Erythroblast (primary cell): ENCODE measurements at regions not wholly inside any gene's neighbourhood (a gene's known extent, or its start where the extent isn't known, plus 50 kb on each side); places are given as distances from the start of the nearest gene placed in this dataset.

Experiments used
- GATA1 ChIP-seq: IDR thresholded peaks from 2 replicates; pipeline ENCODE4 v1.6.1; 2011; ENCODE audit warnings: low read depth, mild to moderate bottlenecking, control low read depth, low read length, moderate library complexity
- POLR2A ChIP-seq: IDR thresholded peaks from 2 replicates; pipeline ENCODE4 v1.6.1; 2011; ENCODE audit warnings: mild to moderate bottlenecking, low read length

DNA sequence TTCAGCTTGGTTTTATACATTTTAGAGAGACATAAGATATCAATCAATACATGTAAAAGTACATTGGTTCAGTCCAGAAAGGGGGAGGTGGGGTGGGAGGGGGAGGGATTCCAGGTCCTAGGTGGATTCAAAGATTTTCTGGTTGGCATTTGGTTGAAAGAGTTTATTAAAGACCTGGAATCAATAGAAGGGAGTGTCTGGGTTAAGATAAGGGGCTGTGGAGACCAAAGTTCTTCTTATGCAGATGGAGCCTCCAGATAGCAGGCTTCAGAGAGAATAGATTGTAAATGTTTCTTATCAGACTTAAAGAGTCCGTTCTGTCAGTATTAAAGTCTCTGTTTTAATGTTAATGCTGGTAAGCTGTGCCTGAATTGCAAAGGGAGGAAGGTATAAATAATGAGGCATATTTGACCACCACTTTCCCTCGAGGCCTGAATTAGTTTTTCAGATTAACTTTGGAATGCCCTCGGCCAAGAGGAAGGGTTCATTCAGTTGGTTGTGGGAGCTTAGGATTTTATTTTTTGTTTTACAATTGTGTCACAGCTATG, 169.9 kb downstream of the AASDH start:
- TF ChIP-seq POLR2A, result no peak
- TF ChIP-seq GATA1, result no peak
